ENCODE measurements at regions not wholly inside any gene's neighbourhood (a gene's known extent, or its start where the extent isn't known, plus 50 kb on each side); places are given as distances from the start of the nearest gene placed in this dataset.

DNA sequence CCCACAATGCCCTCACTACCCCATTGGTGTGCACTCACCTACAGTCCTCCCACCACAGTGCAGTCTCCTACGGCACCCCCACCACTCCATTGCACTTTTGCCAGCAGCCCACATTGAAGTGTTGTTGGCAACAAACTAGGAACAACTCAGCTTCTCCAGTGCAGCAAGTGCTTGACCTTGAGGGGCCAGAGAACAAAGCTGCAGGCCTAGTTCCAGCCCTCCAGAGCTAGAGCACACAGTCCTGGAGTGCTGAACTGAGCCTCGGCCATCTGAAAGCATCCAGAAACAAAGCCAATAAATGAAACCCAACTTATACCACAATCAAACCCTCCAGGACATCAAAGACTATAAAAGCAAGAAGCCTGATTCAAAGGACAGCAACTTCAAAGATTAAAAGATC, 129.9 kb downstream of the C1orf94 start:
- H3K4me1 ChIP-seq (ENCODE audit: insufficient read depth): no peaks in the 10 kb centered on the region
- 10 to 12% methylated on average over 2 of the region's 2 CpGs for WGBS, 2 experiments (ENCODE audit: low coverage in 1 of 2, low lambda C conversion rate in 2 of 2, missing lambda C conversion rate in 2 of 2)

DNA sequence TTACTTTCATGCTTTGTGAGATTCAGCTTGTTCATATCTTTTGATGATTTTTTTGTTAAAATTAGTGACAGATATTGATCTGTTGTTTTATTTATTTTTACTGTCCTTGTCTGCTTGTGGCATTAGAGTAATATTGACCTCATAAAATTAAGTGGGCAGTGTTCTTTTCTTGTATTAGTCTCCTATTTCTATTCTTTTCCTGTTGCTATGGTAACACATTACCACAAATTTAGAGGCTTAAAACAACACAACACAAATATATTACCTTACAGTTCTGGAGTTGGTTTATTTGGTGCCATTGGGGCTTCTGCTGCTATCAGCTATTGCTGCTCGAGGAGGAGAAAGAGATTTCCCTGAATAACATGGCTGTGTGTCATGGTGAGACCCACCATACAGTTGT, 135.7 kb downstream of the C1orf94 start:
- no peak for TF ChIP-seq EZH2 (IDR thresholded peaks at IDR 0.05; ENCODE audit: insufficient read depth, poor library complexity, severe bottlenecking)
- TF ChIP-seq EZH2phosphoT487 (IDR thresholded peaks at IDR 0.05; ENCODE audit: insufficient read depth, low read depth): no peak
- no peak overlapping the region for H3K9ac ChIP-seq
- no peaks in the 10 kb centered on the region for H3K36me3 ChIP-seq (ENCODE audit: low read depth)
- H3K9me2 ChIP-seq (ENCODE audit: insufficient read depth): no peaks in the 10 kb centered on the region
- no peaks in the 10 kb centered on the region for H4K20me1 ChIP-seq (ENCODE audit: insufficient read depth)
- in situ Hi-C loops (cut with MboI): no loop called here
- no peaks in the 10 kb centered on the region for H3K4me1 ChIP-seq (ENCODE audit: insufficient read depth)
- H3K79me2 ChIP-seq (ENCODE audit: insufficient read depth): no peaks in the 10 kb centered on the region
- no peak overlapping the region for H3K4me2 ChIP-seq (ENCODE audit: unreplicated experiment)
- no peaks in the 10 kb centered on the region for H3K9me3 ChIP-seq (ENCODE audit: low read depth)
- no peak overlapping the region for H3K27ac ChIP-seq
- WGBS, 2 experiments (ENCODE audit: low coverage in 1 of 2, low lambda C conversion rate in 2 of 2, missing lambda C conversion rate in 2 of 2): 0 to 3% methylated on average over 1 of the region's 1 CpG
- H3F3A ChIP-seq (ENCODE audit: insufficient read depth): no peaks in the 10 kb centered on the region
- H2AFZ ChIP-seq: no peak overlapping the region
- H3K4me3 ChIP-seq: no peak overlapping the region
- peaks cover 27% of the 10 kb centered on the region for H3K27me3 ChIP-seq (replicated peaks; ENCODE audit: insufficient read depth)
- DNase-seq: no peak

More for the DNA sequence above, 129.9 kb downstream of the C1orf94 start:
- no peak overlapping the region for H3K9ac ChIP-seq
- in situ Hi-C loops (cut with MboI): no loop called here
- H4K20me1 ChIP-seq (ENCODE audit: insufficient read depth): no peaks in the 10 kb centered on the region
- peaks cover 13% of the 10 kb centered on the region for H3K27me3 ChIP-seq (replicated peaks; ENCODE audit: insufficient read depth)
- no peak for DNase-seq
- H3K36me3 ChIP-seq (ENCODE audit: low read depth): no peaks in the 10 kb centered on the region
- H3K4me2 ChIP-seq (ENCODE audit: unreplicated experiment): no peak overlapping the region
- no peaks in the 10 kb centered on the region for H3F3A ChIP-seq (ENCODE audit: insufficient read depth)
- H3K9me2 ChIP-seq (ENCODE audit: insufficient read depth): no peaks in the 10 kb centered on the region
- no peak overlapping the region for H3K27ac ChIP-seq
- TF ChIP-seq EZH2phosphoT487 (IDR thresholded peaks at IDR 0.05; ENCODE audit: insufficient read depth, low read depth) (no peak), EZH2 (IDR thresholded peaks at IDR 0.05; ENCODE audit: insufficient read depth, poor library complexity, severe bottlenecking) (no peak)
- H3K9me3 ChIP-seq (ENCODE audit: low read depth): no peaks in the 10 kb centered on the region
- no peak overlapping the region for H2AFZ ChIP-seq
- no peak overlapping the region for H3K4me3 ChIP-seq
- no peaks in the 10 kb centered on the region for H3K79me2 ChIP-seq (ENCODE audit: insufficient read depth)

DNA sequence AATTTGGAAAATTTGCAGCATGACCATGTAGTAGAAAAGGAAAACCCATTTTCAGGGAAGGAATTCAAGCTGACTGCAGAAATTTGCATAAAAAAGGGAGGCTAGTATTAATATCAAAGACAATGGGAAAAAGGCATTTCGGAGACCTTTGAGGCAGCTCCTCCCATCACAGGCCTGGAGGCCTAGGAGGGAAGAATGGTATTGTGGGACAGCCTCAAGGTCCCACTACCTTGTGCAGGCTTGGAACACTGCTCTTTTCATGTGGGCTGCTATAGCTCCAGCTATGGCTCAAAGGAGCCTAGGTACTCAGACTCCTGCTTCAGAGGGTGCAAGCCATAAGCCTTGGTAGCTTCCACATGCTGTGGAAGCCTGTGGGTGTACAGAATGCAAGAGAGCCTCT, 139.3 kb downstream of the C1orf94 start:
- 0 out of 2 replicates have a peak, but pooled peaks cover 3% of the 10 kb centered on the region for H3K4me1 ChIP-seq (ENCODE audit: insufficient read depth)

DNA sequence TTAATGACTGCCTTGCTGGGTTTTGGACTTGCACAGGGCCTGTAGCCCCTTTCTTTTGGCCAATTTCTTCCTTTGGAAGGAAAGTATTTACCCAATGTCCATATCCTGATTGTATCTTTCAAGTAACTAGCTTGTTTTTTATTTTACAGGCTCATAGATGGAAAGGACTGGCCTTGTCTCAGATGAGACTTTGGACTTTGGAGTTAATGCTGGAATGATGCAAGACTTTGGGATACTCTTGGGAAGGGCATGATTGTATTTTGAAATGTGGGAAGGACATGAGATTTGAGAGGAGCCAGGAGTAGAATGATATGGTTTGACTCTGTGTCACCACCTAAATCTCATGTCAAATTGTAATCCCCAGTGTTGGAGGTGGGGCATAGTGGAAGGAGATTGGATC, 140.1 kb downstream of the C1orf94 start:
- H4K20me1 ChIP-seq (ENCODE audit: insufficient read depth): no peaks in the 10 kb centered on the region
- H3K27me3 ChIP-seq (replicated peaks; ENCODE audit: insufficient read depth): peaks cover 13% of the 10 kb centered on the region; the same call in 1 of the 2 replicates
- H3K79me2 ChIP-seq (ENCODE audit: insufficient read depth): no peaks in the 10 kb centered on the region
- DNase-seq: no peak
- no peak for TF ChIP-seq EZH2 (IDR thresholded peaks at IDR 0.05; ENCODE audit: insufficient read depth, poor library complexity, severe bottlenecking)
- no peak for TF ChIP-seq EZH2phosphoT487 (IDR thresholded peaks at IDR 0.05; ENCODE audit: insufficient read depth, low read depth)
- no peak overlapping the region for H3K4me2 ChIP-seq (ENCODE audit: unreplicated experiment)
- no peak overlapping the region for H2AFZ ChIP-seq
- 0 out of 2 replicates have a peak, but pooled peaks cover 3% of the 10 kb centered on the region for H3K4me1 ChIP-seq (ENCODE audit: insufficient read depth)
- H3K9me2 ChIP-seq (ENCODE audit: insufficient read depth): no peaks in the 10 kb centered on the region
- 0 out of 2 replicates have a peak, but pooled peaks cover 5% of the 10 kb centered on the region for H3F3A ChIP-seq (ENCODE audit: insufficient read depth)
- H3K4me3 ChIP-seq: no peak overlapping the region
- no peak overlapping the region for H3K27ac ChIP-seq
- H3K36me3 ChIP-seq (ENCODE audit: low read depth): no peaks in the 10 kb centered on the region
- H3K9me3 ChIP-seq (ENCODE audit: low read depth): no peaks in the 10 kb centered on the region
- in situ Hi-C loops (cut with MboI): no loop called here
- H3K9ac ChIP-seq: no peak overlapping the region

More for the DNA sequence above, 139.3 kb downstream of the C1orf94 start:
- 0 out of 2 replicates have a peak, but pooled peaks cover 5% of the 10 kb centered on the region for H3F3A ChIP-seq (ENCODE audit: insufficient read depth)
- no peak for TF ChIP-seq EZH2phosphoT487 (IDR thresholded peaks at IDR 0.05; ENCODE audit: insufficient read depth, low read depth)
- no peak for TF ChIP-seq EZH2 (IDR thresholded peaks at IDR 0.05; ENCODE audit: insufficient read depth, poor library complexity, severe bottlenecking)
- H3K9me3 ChIP-seq (ENCODE audit: low read depth): no peaks in the 10 kb centered on the region
- H3K36me3 ChIP-seq (ENCODE audit: low read depth): no peaks in the 10 kb centered on the region
- no peaks in the 10 kb centered on the region for H4K20me1 ChIP-seq (ENCODE audit: insufficient read depth)
- no peak overlapping the region for H3K9ac ChIP-seq
- peaks cover 13% of the 10 kb centered on the region; the same call in 1 of the 2 replicates for H3K27me3 ChIP-seq (replicated peaks; ENCODE audit: insufficient read depth)
- DNase-seq: no peak
- no peaks in the 10 kb centered on the region for H3K9me2 ChIP-seq (ENCODE audit: insufficient read depth)
- no peak overlapping the region for H3K4me2 ChIP-seq (ENCODE audit: unreplicated experiment)
- H2AFZ ChIP-seq: no peak overlapping the region
- H3K79me2 ChIP-seq (ENCODE audit: insufficient read depth): no peaks in the 10 kb centered on the region
- no peak overlapping the region for H3K27ac ChIP-seq
- WGBS, 2 experiments (ENCODE audit: low coverage in 1 of 2, low lambda C conversion rate in 2 of 2, missing lambda C conversion rate in 2 of 2): 0 to 8% methylated on average over 1 of the region's 1 CpG
- H3K4me3 ChIP-seq: no peak overlapping the region
- in situ Hi-C loops (cut with MboI): no loop called here

DNA sequence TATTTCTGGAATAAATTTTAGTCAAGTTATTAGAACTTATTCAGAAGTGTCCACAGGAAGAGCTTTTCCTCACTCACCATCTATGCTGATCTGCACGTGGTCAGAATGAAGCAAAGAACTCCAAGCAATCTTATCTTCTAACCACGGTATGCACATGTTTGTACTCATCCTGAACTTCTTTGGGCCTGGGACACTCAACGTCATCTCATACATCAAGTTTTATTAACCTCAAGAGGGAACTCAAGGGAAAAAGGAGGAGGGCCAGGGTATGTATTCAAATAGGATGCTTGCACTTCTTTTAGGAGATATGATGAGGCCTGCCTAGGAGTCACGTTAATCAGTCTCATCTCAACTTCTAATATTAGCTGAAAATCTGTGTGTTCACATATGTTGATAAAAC, 142.5 kb downstream of the C1orf94 start:
- Histone ChIP-seq H3K27ac (no peak overlapping the region), H3K4me1 (ENCODE audit: insufficient read depth) (0 out of 2 replicates have a peak, but pooled peaks cover 3% of the 10 kb centered on the region), H3K27me3 (replicated peaks; ENCODE audit: insufficient read depth) (peaks cover 10% of the 10 kb centered on the region; the same call in 1 of the 2 replicates), H3K79me2 (ENCODE audit: insufficient read depth) (no peaks in the 10 kb centered on the region), H3K9ac (no peak overlapping the region), H4K20me1 (ENCODE audit: insufficient read depth) (no peaks in the 10 kb centered on the region), H3K4me3 (no peak overlapping the region), H3K9me3 (ENCODE audit: low read depth) (no peaks in the 10 kb centered on the region), H3K9me2 (ENCODE audit: insufficient read depth) (no peaks in the 10 kb centered on the region), H3K36me3 (ENCODE audit: low read depth) (no peaks in the 10 kb centered on the region), H3K4me2 (ENCODE audit: unreplicated experiment) (no peak overlapping the region), H3F3A (ENCODE audit: insufficient read depth) (0 out of 2 replicates have a peak, but pooled peaks cover 5% of the 10 kb centered on the region), H2AFZ (no peak overlapping the region)
- 33 to 39% methylated on average over 4 of the region's 4 CpGs for WGBS, 2 experiments (ENCODE audit: low coverage in 1 of 2, low lambda C conversion rate in 2 of 2, missing lambda C conversion rate in 2 of 2)
- no peak for DNase-seq
- TF ChIP-seq EZH2phosphoT487 (IDR thresholded peaks at IDR 0.05; ENCODE audit: insufficient read depth, low read depth) (no peak), EZH2 (IDR thresholded peaks at IDR 0.05; ENCODE audit: insufficient read depth, poor library complexity, severe bottlenecking) (no peak)
- in situ Hi-C loops (cut with MboI): no loop called here
